HG03520 (cell line): ENCODE measurements at regions not wholly inside any gene's neighbourhood (a gene's known extent, or its start where the extent isn't known, plus 50 kb on each side); places are given as distances from the start of the nearest gene placed in this dataset.
"Not testable (repeated sequence)": the region's sequence is repeated elsewhere in the genome, so short reads cannot be mapped to it uniquely, and the experiment has no call there.

Source experiments
- ATAC-seq: cut with Tn5 transposase; IDR thresholded peaks from one replicate; pipeline ENCODE4 v1.9.1; 2021; ENCODE audit warnings: mild to moderate bottlenecking, moderate library complexity; ENCODE audit not compliant: unreplicated experiment

DNA sequence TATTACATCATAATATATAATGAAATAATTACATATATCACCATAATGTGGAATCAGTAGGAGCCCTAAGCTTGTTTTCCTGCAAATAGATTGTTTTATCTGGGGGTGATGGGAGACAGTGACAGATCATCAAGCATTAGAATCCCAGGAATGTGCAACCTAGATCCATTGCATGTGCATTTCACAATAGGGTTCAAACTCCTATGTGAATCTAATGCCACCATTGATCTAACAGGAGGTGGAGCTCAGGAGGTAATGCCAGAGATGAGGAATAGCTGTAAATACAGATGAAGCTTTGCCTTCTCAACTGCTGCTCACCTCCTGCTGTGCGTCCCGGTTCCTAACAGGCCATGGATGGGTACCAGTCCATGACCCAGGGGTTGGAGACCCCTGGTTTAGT lies 63.8 kb upstream of the CHORDC1 start:
- no peak for ATAC-seq

DNA sequence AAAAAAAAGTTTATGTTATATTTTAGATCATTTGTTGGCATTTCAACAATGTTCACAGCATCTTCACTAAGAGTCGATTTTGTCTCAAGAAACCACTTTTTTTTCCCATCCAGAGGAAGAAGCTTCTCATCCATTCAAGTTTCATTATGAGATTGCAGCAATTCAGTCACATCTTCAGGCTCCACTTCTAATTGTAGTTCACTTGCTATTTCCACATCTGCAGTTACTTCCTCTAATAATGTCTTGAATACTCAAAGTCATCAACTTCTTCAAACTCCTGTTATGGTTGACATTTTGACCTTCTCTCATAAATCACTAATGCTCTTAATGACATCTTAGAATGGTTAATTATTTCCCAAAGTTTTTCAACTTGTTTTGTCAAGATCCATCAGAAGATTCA lies 61.3 kb upstream of the CHORDC1 start:
- no peak for ATAC-seq

DNA sequence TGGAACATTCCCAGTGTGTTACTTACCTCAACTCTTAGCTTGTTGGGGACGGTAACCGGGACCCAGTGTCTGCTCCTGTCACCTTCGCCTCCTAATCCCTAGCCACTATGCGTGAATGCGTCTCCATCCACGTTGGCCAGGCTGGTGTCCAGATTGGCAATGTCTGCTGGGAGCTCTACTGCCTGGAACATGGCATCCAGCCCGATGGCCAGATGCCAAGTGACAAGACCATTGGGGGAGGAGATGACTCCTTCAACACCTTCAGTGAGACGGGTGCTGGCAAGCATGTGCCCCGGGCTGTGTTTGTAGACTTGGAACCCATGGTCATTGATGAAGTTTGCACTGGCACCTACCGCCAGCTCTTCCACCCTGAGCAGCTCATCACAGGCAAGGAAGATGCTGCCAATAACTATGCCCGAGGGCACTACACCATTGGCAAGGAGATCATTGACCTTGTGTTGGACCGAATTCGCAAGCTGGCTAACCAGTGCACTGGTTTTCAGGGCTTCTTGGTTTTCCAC lies 59.8 kb upstream of the CHORDC1 start:
- ATAC-seq, result not testable (repeated sequence)

DNA sequence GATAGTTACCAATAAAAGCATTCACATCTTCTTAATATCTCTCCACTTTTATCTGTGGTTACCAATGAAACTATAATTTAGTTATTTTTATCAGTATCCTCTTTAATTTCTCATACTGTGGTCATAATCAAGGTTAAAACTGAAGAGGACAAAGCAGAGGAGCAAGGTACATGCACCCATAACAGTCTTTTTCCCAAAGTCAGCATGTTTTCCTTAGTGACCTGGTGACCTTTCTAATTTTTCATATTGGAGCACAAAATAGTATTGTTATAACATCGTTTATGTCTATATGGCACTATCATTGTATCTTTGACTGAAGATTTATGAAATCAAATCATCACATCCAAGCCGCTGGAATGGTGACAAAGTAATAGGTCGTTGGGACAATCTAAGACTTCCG lies 51.5 kb upstream of the CHORDC1 start:
- no peak for ATAC-seq
